Keratinocyte (primary cell): ENCODE measurements at regions not wholly inside any gene's neighbourhood (a gene's known extent, or its start where the extent isn't known, plus 50 kb on each side); places are given as distances from the start of the nearest gene placed in this dataset.

Experiments
- DNase-seq: peaks from one replicate; pipeline ENCODE4 v3.0.0-alpha.2; 2011; ENCODE audit warnings: low read depth, missing footprints, low spot score
- FAIRE-seq: peaks from 2 replicates; lab custom pipeline; 2011; peaks lifted over from hg19 to GRCh38; lab: Jason Lieb, UNC
- H2AFZ ChIP-seq: 2 replicates; pipeline ENCODE4 v1.6.0; 2012; ENCODE audit warnings: low read length, control low read depth, inconsistent platforms; ENCODE audit not compliant: control insufficient read depth
- H3K27ac ChIP-seq: 2 replicates; pipeline ENCODE4 v1.5.1; 2011; ENCODE audit warnings: low read length; ENCODE audit not compliant: control insufficient read depth, insufficient read depth
- H3K27me3 ChIP-seq: 3 replicates; pipeline ENCODE4 v1.6.0; 2011; ENCODE audit warnings: low read length; ENCODE audit not compliant: control insufficient read depth, insufficient read depth; ENCODE audit errors: extremely low read depth
- H3K36me3 ChIP-seq, 2 experiments: 2 replicates in 1 of 2; 3 replicates in 1 of 2; pipeline ENCODE4 v1.5.1; 2011; ENCODE audit warnings: low read length in 2 of 2, mild to moderate bottlenecking in 1 of 2; ENCODE audit not compliant: control insufficient read depth in 2 of 2, insufficient read depth in 2 of 2; ENCODE audit errors: extremely low read depth in 1 of 2
- H3K4me1 ChIP-seq: 3 replicates; pipeline ENCODE4 v1.5.1; 2011; ENCODE audit warnings: low read length; ENCODE audit not compliant: control insufficient read depth, insufficient read depth; ENCODE audit errors: extremely low read depth
- H3K4me2 ChIP-seq: 3 replicates; pipeline ENCODE4 v1.6.0; 2011; ENCODE audit warnings: low read depth, low read length; ENCODE audit not compliant: control insufficient read depth, insufficient read depth; ENCODE audit errors: extremely low read depth
- H3K4me3 ChIP-seq, 3 experiments: fragments of 200-600 bp in 1 of 3; sonication (generic) in 1 of 3; 2 replicates in 2 of 3; 3 replicates in 1 of 3; pipeline ENCODE4 v1.5.1; 2011 to 2016; ENCODE audit warnings: low read length in 3 of 3, mild to moderate bottlenecking in 3 of 3, control low read depth in 2 of 3, inconsistent platforms in 1 of 3, low read depth in 1 of 3, mixed read lengths in 1 of 3, mixed run types in 1 of 3, moderate library complexity in 1 of 3; ENCODE audit not compliant: control insufficient read depth in 2 of 3, insufficient read depth in 2 of 3; ENCODE audit errors: extremely low read depth in 1 of 3
- H3K79me2 ChIP-seq: 2 replicates; pipeline ENCODE4 v1.6.0; 2012; ENCODE audit warnings: low read length; ENCODE audit not compliant: control insufficient read depth, insufficient read depth
- H3K9ac ChIP-seq: 3 replicates; pipeline ENCODE4 v1.6.0; 2011; ENCODE audit warnings: low read length; ENCODE audit not compliant: control insufficient read depth, insufficient read depth; ENCODE audit errors: extremely low read depth
- H3K9me1 ChIP-seq: 3 replicates; pipeline ENCODE4 v1.6.0; 2011; ENCODE audit warnings: low read length; ENCODE audit not compliant: control insufficient read depth, insufficient read depth; ENCODE audit errors: extremely low read depth
- H3K9me3 ChIP-seq: 2 replicates; pipeline ENCODE4 v1.5.1; 2012; ENCODE audit warnings: low read depth, low read length; ENCODE audit not compliant: control insufficient read depth
- H4K20me1 ChIP-seq: 3 replicates; pipeline ENCODE4 v1.6.0; 2011; ENCODE audit warnings: low read length; ENCODE audit not compliant: control insufficient read depth, insufficient read depth; ENCODE audit errors: extremely low read depth
- CTCF ChIP-seq, 3 experiments: IDR thresholded peaks in 1 of 3; conservative IDR thresholded peaks in 1 of 3; optimal IDR thresholded peaks in 1 of 3; 2 replicates in 2 of 3; 3 replicates in 1 of 3; pipeline versions ENCODE3 to v1.5.1; 2011; ENCODE audit warnings: low read length in 3 of 3, mild to moderate bottlenecking in 3 of 3, moderate library complexity in 2 of 3, control low read depth in 1 of 3, inconsistent platforms in 1 of 3; ENCODE audit not compliant: insufficient read depth in 2 of 3; ENCODE audit errors: extremely low read depth in 1 of 3
- EZH2 ChIP-seq: IDR thresholded peaks from one replicate; pipeline ENCODE4 v1.6.1; 2012; ENCODE audit warnings: inconsistent platforms, mild to moderate bottlenecking, low read length, moderate library complexity
- dilution Hi-C: fragments of 300-500 bp; cut with MboI; formaldehyde crosslinking; loops from one replicate; pipeline ENCODE4 v1.7.0; 2020; ENCODE audit warnings: low sequenced_read_pairs; ENCODE audit not compliant: extremely low pct_ligation_motif_present

- Histone ChIP-seq H3K9ac (no peak overlapping the region), H3K9me1 (no peaks in the 10 kb centered on the region), H3K27me3 (no peaks in the 10 kb centered on the region), H3K79me2 (no peaks in the 10 kb centered on the region), H3K4me1 (peaks cover 27% of the 10 kb centered on the region), H2AFZ (no peak overlapping the region), H3K4me2 (no peak overlapping the region), H3K9me3 (no peaks in the 10 kb centered on the region), H3K36me3 (no peaks in the 10 kb centered on the region), H3K4me3 (no peak overlapping the region), H4K20me1 (no peaks in the 10 kb centered on the region), H3K27ac (no peak overlapping the region)
- DNase-seq (no peak), FAIRE-seq (no peak)
- TF ChIP-seq CTCF (optimal IDR thresholded peaks at IDR 0.05 in 1 of 3, IDR thresholded peaks at IDR 0.05 in 1 of 3, conservative IDR thresholded peaks at IDR 0.05 in 1 of 3; ENCODE audit: extremely low read depth in 1 of 3, insufficient read depth in 2 of 3, low read length in 3 of 3) (no peak), EZH2 (no peak)
- dilution Hi-C loops: no loop called here
These were observed 63.3 kb upstream of the TP63 start for GRCh38 chr3:189567766-189568420.

- Histone ChIP-seq H3K36me3 (no peaks in the 10 kb centered on the region), H3K27me3 (no peaks in the 10 kb centered on the region), H2AFZ (no peak overlapping the region), H3K4me1 (peaks cover 23% of the 10 kb centered on the region), H3K9me3 (no peaks in the 10 kb centered on the region), H3K9ac (no peak overlapping the region), H3K4me3 (no peak overlapping the region), H3K9me1 (no peaks in the 10 kb centered on the region), H4K20me1 (no peaks in the 10 kb centered on the region), H3K4me2 (no peak overlapping the region), H3K27ac (no peak overlapping the region), H3K79me2 (no peaks in the 10 kb centered on the region)
- FAIRE-seq (no peak), DNase-seq (no peak)
- dilution Hi-C loops: no loop called here
- TF ChIP-seq EZH2: no peak
- no peak for TF ChIP-seq CTCF (optimal IDR thresholded peaks at IDR 0.05 in 1 of 3, IDR thresholded peaks at IDR 0.05 in 1 of 3, conservative IDR thresholded peaks at IDR 0.05 in 1 of 3; ENCODE audit: extremely low read depth in 1 of 3, insufficient read depth in 2 of 3, low read length in 3 of 3)
These were observed 62.2 kb upstream of the TP63 start for GRCh38 chr3:189568961-189569360.
